Body of pancreas (tissue), 4 donors: ENCODE measurements at regions not wholly inside any gene's neighbourhood (a gene's known extent, or its start where the extent isn't known, plus 50 kb on each side); places are given as distances from the start of the nearest gene placed in this dataset.

Source experiments
- CTCF ChIP-seq, 7 experiments: fragments of 450-650 bp in 4 of 7; fragments of 200-600 bp in 3 of 7; sonication (generic) in 3 of 7; IDR thresholded peaks; one replicate each; pipeline ENCODE4 v1.5.1; 2016 to 2019; ENCODE audit warnings: antibody characterized with exemption in 7 of 7
- POLR2A ChIP-seq, 3 donors: fragments of 450-650 bp; IDR thresholded peaks; one replicate each; pipeline ENCODE4 v1.6.1; 2016; ENCODE audit warnings: antibody characterized with exemption in 3 of 3, mild to moderate bottlenecking in 2 of 3

- no peak for TF ChIP-seq CTCF (IDR thresholded peaks at IDR 0.05)
- TF ChIP-seq POLR2A (IDR thresholded peaks at IDR 0.05) = no peak
These were observed 671.6 kb downstream of the PLCL1 start for GRCh38 chr2:198476007-198476406.
